ENCODE measurements at regions not wholly inside any gene's neighbourhood (a gene's known extent, or its start where the extent isn't known, plus 50 kb on each side); places are given as distances from the start of the nearest gene placed in this dataset.

- POLR2A ChIA-PET = no interaction called here
- Mint-ChIP-seq H3K4me3 (no peak overlapping the region), H3K9me3 (no peaks in the 10 kb centered on the region), H3K27ac (no peak overlapping the region), H3K27me3 (peaks cover 21% of the 10 kb centered on the region), H3K4me1 (no peaks in the 10 kb centered on the region), H3K36me3 (ENCODE audit: low read depth) (no peaks in the 10 kb centered on the region)
- CTCF ChIA-PET = interaction anchor here (0.8 kb wide), 1 partner anchor 750 kb away, joined by 3 read pairs; no protein-coding TSS in a partner anchor
- no peak for DNase-seq
Measured at GRCh38 chr2:20150110-20150706, 74.7 kb downstream of the SDC1 start.

GRCh38 chr2:20149703-20150030 is 75.3 kb downstream of the SDC1 start:
- peaks cover 21% of the 10 kb centered on the region for H3K27me3 Mint-ChIP-seq
- CTCF ChIA-PET = interaction anchor here (0.8 kb wide), 1 partner anchor 750 kb away, joined by 3 read pairs; no protein-coding TSS in a partner anchor

DNA sequence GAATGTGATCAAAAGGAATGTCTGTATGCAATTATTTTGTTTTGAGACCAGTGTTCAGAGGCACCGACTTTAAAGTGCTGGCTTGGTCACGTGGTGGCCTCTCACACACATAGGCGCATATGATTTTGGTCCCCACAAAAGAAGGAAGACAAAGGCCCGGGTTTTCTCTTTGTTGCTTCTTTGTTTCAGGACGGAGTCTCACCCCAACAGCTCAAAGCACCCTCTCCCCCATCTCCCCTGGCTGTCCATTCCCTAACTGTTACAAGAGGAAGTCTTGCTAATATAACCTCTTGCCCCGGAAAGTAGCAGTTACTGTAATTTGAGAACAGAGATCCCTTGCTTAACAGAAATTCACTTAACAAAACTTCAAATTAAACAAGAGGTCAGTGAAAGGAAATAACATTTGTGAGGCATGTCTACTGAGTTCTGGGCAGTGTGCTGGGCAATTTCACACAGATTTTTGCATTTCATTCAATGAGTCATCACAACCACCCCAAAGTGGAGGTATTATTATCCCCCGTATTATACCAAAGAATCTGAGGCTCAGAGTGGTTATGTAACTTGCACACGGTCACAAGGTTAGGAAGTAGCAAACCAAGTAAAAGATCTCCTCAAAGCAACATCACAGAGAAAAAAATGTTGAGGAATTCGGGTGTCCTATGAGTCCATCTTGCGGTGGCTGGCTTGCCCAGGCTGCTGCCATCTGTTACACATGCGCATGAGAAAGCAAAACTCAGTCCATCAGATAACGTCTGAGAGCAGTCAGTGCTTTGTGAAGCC is 75.8 kb downstream of the SDC1 start:
- CTCF ChIA-PET = no interaction called here
- POLR2A ChIA-PET = no interaction called here
- H3K27ac Mint-ChIP-seq = no peak overlapping the region
- no peaks in the 10 kb centered on the region for H3K36me3 Mint-ChIP-seq (ENCODE audit: low read depth)
- no peak overlapping the region for H3K4me3 Mint-ChIP-seq
- no peaks in the 10 kb centered on the region for H3K9me3 Mint-ChIP-seq
- H3K4me1 Mint-ChIP-seq = no peaks in the 10 kb centered on the region
- peaks cover 21% of the 10 kb centered on the region for H3K27me3 Mint-ChIP-seq
- no peak for DNase-seq

More at GRCh38 chr2:20149703-20150030, 75.3 kb downstream of the SDC1 start:
- H3K4me3 Mint-ChIP-seq = no peak overlapping the region
- no peaks in the 10 kb centered on the region for H3K4me1 Mint-ChIP-seq
- DNase-seq = no peak
- H3K27ac Mint-ChIP-seq = no peak overlapping the region
- no peaks in the 10 kb centered on the region for H3K9me3 Mint-ChIP-seq
- no peaks in the 10 kb centered on the region for H3K36me3 Mint-ChIP-seq (ENCODE audit: low read depth)
- POLR2A ChIA-PET = no interaction called here

DNA sequence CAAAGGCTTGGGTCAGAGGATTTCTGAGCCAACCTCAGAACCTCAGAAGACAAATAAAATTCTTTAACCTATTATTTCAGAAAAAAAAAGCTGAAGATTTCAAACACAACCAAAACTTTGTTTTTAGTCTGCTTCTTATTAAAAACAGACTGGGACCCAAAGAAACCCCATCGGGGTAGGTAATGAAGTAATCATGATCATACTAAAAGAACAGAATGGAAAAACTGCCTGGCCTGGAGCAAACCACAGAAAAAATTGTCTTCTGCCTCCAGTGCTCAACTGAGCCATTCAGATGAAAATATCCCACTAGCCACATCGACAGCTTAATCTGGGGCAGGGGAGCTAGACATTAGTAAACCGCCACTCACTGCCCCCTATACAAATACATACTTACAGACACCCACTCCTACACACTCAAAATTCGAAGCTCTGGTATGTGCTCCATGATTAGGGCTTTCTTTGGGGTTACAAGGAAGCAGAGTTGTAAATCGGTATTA is 76.5 kb downstream of the SDC1 start:
- POLR2A ChIA-PET = no interaction called here
- Mint-ChIP-seq H3K27me3 (peaks cover 19% of the 10 kb centered on the region), H3K36me3 (ENCODE audit: low read depth) (no peaks in the 10 kb centered on the region), H3K4me1 (no peaks in the 10 kb centered on the region), H3K4me3 (no peak overlapping the region), H3K9me3 (no peaks in the 10 kb centered on the region), H3K27ac (no peak overlapping the region)
- no peak for DNase-seq
- CTCF ChIA-PET = interaction anchor here (0.6 kb wide), 1 partner anchor 316 kb away, joined by 3 read pairs; no protein-coding TSS in a partner anchor

- no peaks in the 10 kb centered on the region for H3K4me1 Mint-ChIP-seq
- no peak overlapping the region for H3K4me3 Mint-ChIP-seq
- no peaks in the 10 kb centered on the region for H3K36me3 Mint-ChIP-seq (ENCODE audit: low read depth)
- ChIA-PET CTCF (no interaction called here), POLR2A (no interaction called here)
- no peaks in the 10 kb centered on the region for H3K9me3 Mint-ChIP-seq
- no peak overlapping the region for H3K27ac Mint-ChIP-seq
- H3K27me3 Mint-ChIP-seq = peaks cover 17% of the 10 kb centered on the region
- DNase-seq = no peak
Measured at GRCh38 chr2:20147351-20147750, 77.6 kb downstream of the SDC1 start.

DNA sequence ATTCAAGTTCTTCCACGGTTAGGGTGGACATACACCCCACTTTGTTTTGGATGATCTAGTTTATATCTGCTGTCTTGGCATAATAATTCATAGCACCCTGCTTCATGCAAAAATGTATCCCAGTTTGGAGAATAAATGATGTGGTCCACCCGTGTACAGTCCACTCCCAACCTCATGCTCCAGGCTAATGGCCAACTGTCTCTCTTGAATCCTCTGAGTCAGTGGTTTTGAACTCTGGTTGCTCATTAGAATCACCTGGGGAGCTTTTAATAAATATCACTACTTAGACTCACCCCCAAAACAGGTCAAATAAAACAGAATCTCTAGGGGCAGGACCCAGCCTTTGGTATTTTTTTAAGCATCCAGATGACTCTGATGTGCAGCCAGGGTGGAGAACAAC is 78.5 kb downstream of the SDC1 start:
- Mint-ChIP-seq H3K27me3 (peaks cover 16% of the 10 kb centered on the region), H3K27ac (no peak overlapping the region), H3K36me3 (ENCODE audit: low read depth) (no peaks in the 10 kb centered on the region), H3K4me1 (no peaks in the 10 kb centered on the region), H3K9me3 (no peaks in the 10 kb centered on the region), H3K4me3 (no peak overlapping the region)
- ChIA-PET CTCF (no interaction called here), POLR2A (no interaction called here)
- DNase-seq = no peak

DNA sequence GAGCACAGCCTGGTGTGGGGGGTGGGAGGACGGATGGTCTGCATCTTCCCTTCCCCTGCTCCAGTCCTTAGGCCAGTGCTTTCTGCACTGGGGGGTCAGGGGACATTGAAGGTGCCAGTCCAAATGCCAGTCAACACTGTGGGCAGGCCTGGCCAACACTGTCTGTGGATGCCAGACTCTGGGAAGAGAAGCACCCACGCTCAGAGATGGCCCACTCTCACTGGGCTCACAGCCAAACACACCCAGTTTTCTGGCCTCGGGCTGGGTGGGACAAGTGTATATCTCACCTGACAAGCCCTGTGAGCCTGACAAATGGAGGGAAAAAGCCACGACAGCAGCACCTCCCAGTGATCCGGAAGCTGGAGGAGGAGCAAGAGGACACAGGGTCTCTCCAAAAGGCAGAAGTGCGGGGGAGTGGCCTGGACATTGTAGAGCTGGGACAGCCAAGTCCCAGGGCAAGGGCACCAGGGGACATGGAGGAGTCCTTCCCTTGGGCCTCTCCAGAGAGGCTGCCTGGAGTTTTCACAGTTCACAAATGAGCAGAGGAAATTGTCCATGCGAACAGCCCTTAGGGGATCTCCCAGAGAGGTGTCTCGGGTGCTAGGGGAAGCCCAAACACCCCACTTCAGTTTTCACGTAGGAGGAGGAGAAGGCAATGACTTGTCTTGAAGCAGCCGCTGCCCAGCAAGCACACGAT is 79.3 kb downstream of the SDC1 start:
- peaks cover 12% of the 10 kb centered on the region for H3K27me3 Mint-ChIP-seq
- H3K9me3 Mint-ChIP-seq = no peaks in the 10 kb centered on the region
- CTCF ChIA-PET = no interaction called here
- no peak overlapping the region for H3K27ac Mint-ChIP-seq
- no peaks in the 10 kb centered on the region for H3K4me1 Mint-ChIP-seq
- no peak for DNase-seq
- POLR2A ChIA-PET = no interaction called here
- no peaks in the 10 kb centered on the region for H3K36me3 Mint-ChIP-seq (ENCODE audit: low read depth)
- H3K4me3 Mint-ChIP-seq = no peak overlapping the region

DNA sequence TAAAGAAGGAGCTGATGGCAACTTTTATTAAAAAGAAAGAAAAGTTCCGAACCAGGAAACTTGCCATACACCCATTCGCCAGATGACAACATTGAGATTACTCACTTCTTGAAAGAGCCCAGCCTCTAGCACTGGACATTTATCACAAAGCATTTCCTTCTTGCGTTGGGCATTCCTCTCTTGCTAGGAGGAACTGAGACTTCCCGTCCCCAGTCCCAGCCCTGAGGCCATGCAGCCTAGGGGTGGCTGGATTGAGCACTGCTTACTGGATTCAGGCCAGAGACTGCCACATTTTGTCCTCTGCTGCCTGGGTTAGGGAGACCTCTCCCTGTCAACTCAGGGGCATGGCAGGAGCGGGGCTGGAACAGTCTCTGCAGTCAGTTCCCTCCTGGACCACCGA is 80.1 kb downstream of the SDC1 start:
- no peaks in the 10 kb centered on the region for H3K9me3 Mint-ChIP-seq
- H3K36me3 Mint-ChIP-seq (ENCODE audit: low read depth) = no peaks in the 10 kb centered on the region
- H3K4me1 Mint-ChIP-seq = no peaks in the 10 kb centered on the region
- no peak overlapping the region for H3K4me3 Mint-ChIP-seq
- POLR2A ChIA-PET = no interaction called here
- H3K27me3 Mint-ChIP-seq = peaks cover 11% of the 10 kb centered on the region
- no peak for DNase-seq
- CTCF ChIA-PET = no interaction called here
- H3K27ac Mint-ChIP-seq = no peak overlapping the region

DNA sequence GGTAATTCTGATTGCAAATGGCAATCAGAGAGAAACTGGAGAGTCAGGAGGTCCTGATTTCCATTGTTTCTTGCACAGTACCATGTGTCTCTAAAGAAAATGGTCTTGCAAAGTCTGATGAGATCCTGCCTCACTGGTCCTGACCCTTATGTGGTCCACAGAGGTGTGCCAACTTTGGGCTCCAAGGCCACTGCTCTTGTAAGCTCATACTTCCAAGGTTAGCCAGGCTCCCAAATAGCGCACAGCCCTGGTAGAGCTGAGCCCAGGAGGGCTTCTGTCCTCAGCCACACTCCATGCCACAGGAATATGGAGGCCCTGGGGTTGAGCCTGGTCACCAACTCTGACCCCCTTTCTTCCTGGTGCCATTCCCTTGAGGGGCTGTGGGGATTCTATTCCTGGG is 80.7 kb downstream of the SDC1 start:
- Mint-ChIP-seq H3K4me1 (no peaks in the 10 kb centered on the region), H3K27me3 (peaks cover 8% of the 10 kb centered on the region), H3K4me3 (no peak overlapping the region), H3K27ac (no peak overlapping the region), H3K9me3 (no peaks in the 10 kb centered on the region), H3K36me3 (ENCODE audit: low read depth) (no peaks in the 10 kb centered on the region)
- no peak for DNase-seq
- POLR2A ChIA-PET = no interaction called here
- CTCF ChIA-PET = no interaction called here

DNA sequence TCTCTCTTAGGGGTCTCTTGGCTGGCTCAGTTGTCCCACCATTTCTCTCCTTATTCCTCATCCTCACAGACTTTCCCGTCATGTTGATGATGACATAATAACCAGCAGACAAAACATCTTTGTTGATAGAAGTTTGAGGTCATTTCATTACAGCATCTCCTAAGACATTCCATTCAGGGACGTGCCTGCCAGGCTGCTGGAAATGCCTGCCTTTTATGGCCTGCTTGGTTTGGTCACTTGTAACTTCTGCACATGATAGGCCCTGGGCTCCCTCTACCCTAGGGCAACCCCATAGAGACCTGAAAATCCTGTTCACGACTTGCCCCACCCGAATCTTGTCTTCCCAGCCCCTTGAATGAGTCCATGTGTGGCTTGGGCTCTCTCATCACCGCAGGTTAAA is 81.7 kb downstream of the SDC1 start:
- Mint-ChIP-seq H3K9me3 (no peaks in the 10 kb centered on the region), H3K27ac (no peak overlapping the region), H3K4me3 (no peak overlapping the region), H3K27me3 (peaks cover 6% of the 10 kb centered on the region), H3K36me3 (ENCODE audit: low read depth) (no peaks in the 10 kb centered on the region), H3K4me1 (no peaks in the 10 kb centered on the region)
- no peak for DNase-seq
- ChIA-PET POLR2A (no interaction called here), CTCF (no interaction called here)

DNA sequence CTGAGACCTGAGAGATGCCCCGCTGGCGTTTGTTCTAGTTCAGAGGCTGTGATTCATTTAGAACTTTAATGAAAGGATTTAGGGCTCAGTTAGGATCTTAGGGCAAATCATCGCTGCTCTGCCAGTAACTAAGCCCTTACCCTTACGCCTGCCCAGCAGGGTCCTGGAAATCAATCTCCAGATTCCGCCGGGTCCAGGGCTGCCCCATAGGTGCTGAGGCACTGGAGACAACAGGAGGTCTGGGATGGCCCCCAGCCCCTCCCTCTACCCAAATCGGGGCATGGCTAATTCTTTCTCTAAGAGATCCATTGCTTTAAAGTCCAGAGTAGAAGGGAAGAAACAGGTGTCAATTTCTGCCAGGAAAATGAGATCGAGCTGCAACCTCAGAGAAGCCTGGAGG is 83.1 kb downstream of the SDC1 start:
- no peak for DNase-seq
- H3K27ac Mint-ChIP-seq = no peak overlapping the region
- CTCF ChIA-PET = no interaction called here

DNA sequence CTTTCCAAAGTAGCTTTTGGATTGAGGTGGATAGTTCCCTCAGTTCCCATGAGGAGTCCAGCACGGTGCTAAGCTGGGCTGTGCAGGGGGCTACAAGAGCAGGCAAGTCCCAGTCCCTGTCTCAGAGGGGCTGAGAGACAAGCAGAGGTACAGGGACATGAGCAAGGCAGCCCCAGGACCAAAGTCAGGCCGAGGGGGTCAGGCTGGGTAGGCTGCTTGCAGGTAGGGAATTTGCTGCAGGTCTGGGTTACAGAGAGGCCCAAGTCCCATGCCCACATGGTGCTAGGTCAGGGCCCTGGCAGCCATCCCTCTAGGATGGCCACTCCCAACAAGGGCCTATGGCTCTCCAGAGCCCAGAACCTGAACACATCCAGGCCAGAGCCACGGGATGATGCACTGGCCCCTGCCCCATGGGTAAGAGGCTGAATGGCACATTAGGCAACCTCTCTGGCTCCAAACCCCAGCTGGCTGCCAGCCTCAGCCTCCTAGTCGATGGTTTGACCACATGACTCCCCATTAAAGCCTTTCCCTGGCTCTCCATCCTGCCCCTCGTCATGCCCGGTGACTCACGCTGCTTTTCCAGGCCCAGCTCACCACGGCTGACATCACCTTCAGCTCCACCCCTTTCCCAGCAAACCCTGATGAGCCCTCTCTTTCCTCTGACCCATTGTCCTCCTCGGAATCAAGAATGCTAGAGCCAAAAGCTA is 83.7 kb downstream of the SDC1 start:
- DNase-seq = no peak
- no peaks in the 10 kb centered on the region for H3K4me1 Mint-ChIP-seq
- no peaks in the 10 kb centered on the region for H3K36me3 Mint-ChIP-seq (ENCODE audit: low read depth)
- ChIA-PET CTCF (no interaction called here), POLR2A (no interaction called here)
- no peaks in the 10 kb centered on the region for H3K27me3 Mint-ChIP-seq
- no peak overlapping the region for H3K4me3 Mint-ChIP-seq
- no peaks in the 10 kb centered on the region for H3K9me3 Mint-ChIP-seq
- H3K27ac Mint-ChIP-seq = no peak overlapping the region

More for the DNA sequence above, 83.1 kb downstream of the SDC1 start:
- H3K4me3 Mint-ChIP-seq = no peak overlapping the region
- no peaks in the 10 kb centered on the region for H3K9me3 Mint-ChIP-seq
- POLR2A ChIA-PET = no interaction called here
- no peaks in the 10 kb centered on the region for H3K4me1 Mint-ChIP-seq
- no peaks in the 10 kb centered on the region for H3K36me3 Mint-ChIP-seq (ENCODE audit: low read depth)
- peaks cover 1% of the 10 kb centered on the region for H3K27me3 Mint-ChIP-seq

All from activated CD4-positive, alpha-beta T cell treated with anti-CD3 and anti-CD28 coated beads, Interleukin-2, amount 10 ng/mL, durations not matched to agents 7 days and 5 days (primary cell).